Neutrophil (primary cell): ENCODE measurements at regions not wholly inside any gene's neighbourhood (a gene's known extent, or its start where the extent isn't known, plus 50 kb on each side); places are given as distances from the start of the nearest gene placed in this dataset.

Source experiments
- H3K27ac ChIP-seq: fragments of 200-600 bp; sonication (generic); 2 replicates; pipeline ENCODE4 v1.5.1; 2016; ENCODE audit warnings: mild to moderate bottlenecking, moderate library complexity
- H3K27me3 ChIP-seq: fragments of 200-600 bp; sonication (generic); 2 replicates; pipeline ENCODE4 v1.6.0; 2016; ENCODE audit warnings: mild to moderate bottlenecking
- H3K36me3 ChIP-seq: fragments of 200-600 bp; sonication (generic); 2 replicates; pipeline ENCODE4 v1.5.1; 2017
- H3K4me1 ChIP-seq, 2 experiments: fragments of 200-600 bp in 1 of 2; sonication (generic) in 1 of 2; 1 replicate in 1 of 2; 2 replicates in 1 of 2; pipeline versions ENCODE4 v1.5.1 to v1.6.1; 2013 to 2016; ENCODE audit warnings: low read depth in 1 of 2, low read length in 1 of 2, mild to moderate bottlenecking in 1 of 2, moderate library complexity in 1 of 2; ENCODE audit not compliant: control insufficient read depth in 1 of 2, insufficient read depth in 1 of 2
- H3K4me3 ChIP-seq, 2 experiments: fragments of 200-600 bp in 1 of 2; sonication (generic) in 1 of 2; 1 replicate in 1 of 2; 2 replicates in 1 of 2; pipeline ENCODE4 v1.5.1; 2013 to 2016; ENCODE audit warnings: low read depth in 1 of 2, low read length in 1 of 2, mild to moderate bottlenecking in 1 of 2, moderate library complexity in 1 of 2
- H3K9me3 ChIP-seq: fragments of 200-600 bp; sonication (generic); 2 replicates; pipeline ENCODE4 v1.5.1; 2016
- TF ChIP-seq, protein P1 (sequence below): fragments of 200-600 bp; sonication (generic); IDR thresholded peaks from 2 replicates; pipeline ENCODE4 v1.5.1; 2016; ENCODE audit warnings: antibody characterized with exemption

DNA sequence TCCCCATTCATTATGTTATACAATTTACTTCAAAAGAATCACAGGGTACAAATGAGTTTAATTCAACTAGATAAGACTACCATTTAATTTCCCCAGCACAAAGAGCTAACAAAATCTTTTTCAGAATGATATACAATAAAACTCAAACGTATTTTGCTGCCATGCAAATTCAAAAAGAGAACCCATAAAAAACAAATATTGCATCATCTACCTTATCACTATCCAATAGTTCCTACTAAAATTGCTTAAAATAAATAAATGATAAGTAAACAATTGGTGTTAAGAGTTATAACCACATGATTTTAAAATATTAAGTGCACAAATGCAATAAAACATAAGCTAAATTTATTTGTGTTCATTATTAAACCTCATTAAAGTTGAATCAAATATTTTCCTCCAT, 919.4 kb downstream of the SLITRK5 start:
- Histone ChIP-seq H3K36me3 (no peaks in the 10 kb centered on the region), H3K4me1 (no peaks in the 10 kb centered on the region), H3K9me3 (peaks cover 4% of the 10 kb centered on the region)

DNA sequence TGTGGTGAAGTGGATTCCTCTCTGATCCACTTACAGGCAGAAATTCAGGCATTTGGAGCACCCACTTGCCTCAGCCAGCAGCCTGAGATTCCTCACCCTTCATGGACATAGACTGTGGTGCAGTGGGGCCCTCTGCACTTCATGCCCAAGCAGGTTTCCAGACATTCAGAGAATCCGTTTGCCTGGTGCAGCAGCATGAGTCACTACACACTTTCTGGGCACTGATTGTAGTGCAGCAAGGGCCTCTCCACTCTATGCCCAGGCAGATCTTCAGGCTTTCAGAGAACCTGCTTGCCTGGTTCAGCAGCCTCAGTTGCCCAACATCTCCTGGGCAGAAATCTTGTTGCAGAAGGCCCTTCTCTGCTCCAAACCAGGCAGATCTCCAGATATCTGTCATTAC, 920.9 kb downstream of the SLITRK5 start:
- no peaks in the 10 kb centered on the region for H3K4me1 ChIP-seq
- no peak overlapping the region for H3K27ac ChIP-seq
- H3K4me3 ChIP-seq, result no peak overlapping the region
- peaks cover 4% of the 10 kb centered on the region for H3K9me3 ChIP-seq
- H3K36me3 ChIP-seq, result no peaks in the 10 kb centered on the region
- no peaks in the 10 kb centered on the region for H3K27me3 ChIP-seq
- TF ChIP-seq, protein P1, sequence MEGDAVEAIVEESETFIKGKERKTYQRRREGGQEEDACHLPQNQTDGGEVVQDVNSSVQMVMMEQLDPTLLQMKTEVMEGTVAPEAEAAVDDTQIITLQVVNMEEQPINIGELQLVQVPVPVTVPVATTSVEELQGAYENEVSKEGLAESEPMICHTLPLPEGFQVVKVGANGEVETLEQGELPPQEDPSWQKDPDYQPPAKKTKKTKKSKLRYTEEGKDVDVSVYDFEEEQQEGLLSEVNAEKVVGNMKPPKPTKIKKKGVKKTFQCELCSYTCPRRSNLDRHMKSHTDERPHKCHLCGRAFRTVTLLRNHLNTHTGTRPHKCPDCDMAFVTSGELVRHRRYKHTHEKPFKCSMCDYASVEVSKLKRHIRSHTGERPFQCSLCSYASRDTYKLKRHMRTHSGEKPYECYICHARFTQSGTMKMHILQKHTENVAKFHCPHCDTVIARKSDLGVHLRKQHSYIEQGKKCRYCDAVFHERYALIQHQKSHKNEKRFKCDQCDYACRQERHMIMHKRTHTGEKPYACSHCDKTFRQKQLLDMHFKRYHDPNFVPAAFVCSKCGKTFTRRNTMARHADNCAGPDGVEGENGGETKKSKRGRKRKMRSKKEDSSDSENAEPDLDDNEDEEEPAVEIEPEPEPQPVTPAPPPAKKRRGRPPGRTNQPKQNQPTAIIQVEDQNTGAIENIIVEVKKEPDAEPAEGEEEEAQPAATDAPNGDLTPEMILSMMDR, result no peak

More for the DNA sequence above, 919.4 kb downstream of the SLITRK5 start:
- H3K27ac ChIP-seq, result no peak overlapping the region
- no peak overlapping the region for H3K4me3 ChIP-seq
- TF ChIP-seq, protein P1, result no peak
- H3K27me3 ChIP-seq, result no peaks in the 10 kb centered on the region

DNA sequence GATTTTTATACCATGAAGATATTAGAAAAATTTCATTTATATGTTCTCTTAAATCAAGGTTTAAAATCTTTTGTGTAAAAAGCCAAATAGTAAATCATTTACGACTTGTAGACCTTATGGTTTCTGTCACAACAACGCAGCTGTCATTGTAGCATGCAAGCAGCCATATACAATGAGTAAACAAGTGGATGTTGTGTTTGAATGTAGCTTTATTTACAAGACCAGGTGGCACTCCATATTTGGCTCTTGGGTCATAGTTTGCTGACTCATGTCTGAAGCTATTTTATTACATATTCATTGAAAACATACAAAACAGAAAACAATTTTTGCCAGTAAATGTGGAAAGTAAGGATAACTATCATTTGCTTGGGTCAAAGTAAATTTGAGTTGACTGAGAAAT, 930.8 kb downstream of the SLITRK5 start:
- Histone ChIP-seq H3K27me3 (no peaks in the 10 kb centered on the region), H3K4me1 (no peaks in the 10 kb centered on the region), H3K36me3 (no peaks in the 10 kb centered on the region), H3K27ac (no peak overlapping the region), H3K9me3 (no peaks in the 10 kb centered on the region), H3K4me3 (no peak overlapping the region)
- TF ChIP-seq, protein P1, result no peak

DNA sequence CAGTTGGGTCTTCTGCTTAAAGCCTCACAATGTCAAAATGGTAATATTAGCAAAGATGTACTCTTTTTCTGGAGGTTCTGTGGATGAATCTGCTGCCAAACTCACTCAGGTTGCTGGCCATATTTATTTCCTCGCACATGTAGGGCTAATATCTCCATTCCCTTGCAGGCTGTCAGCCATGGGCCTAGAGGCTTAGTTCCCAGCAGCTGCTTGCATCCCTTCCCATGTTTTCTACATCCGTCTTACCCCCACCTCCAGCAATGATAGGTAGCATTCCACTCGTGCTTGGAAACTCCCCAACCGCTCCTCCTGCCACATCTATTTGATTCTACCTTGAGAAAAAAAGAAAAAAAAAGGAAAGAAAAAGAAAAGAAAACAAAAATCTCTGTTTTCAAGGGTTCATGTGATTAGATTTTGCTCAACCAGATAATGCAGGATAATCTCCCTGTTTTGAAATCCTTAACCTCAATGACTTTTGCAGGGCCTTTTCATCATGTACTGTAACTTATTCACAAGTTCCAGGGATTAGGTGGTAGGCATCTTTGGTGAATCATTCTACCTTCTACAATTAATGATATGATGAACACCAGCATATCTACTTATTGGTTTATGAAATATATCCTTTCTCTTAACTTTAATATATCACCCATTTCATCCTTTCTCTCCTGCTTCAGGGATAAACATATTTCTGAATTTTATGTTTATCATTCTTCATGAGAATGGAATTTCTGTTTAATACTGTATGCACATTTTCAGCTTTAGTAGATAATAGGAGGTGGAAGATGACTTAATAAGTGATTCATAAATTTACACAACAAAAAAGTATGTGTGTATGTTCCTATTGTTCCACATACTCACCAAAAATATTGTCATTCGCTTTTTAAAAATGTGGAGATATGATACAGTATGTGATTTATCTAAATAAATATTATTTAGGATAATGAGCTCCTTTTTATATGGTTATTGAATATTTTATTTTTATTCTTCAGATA, 931.9 kb downstream of the SLITRK5 start:
- no peaks in the 10 kb centered on the region for H3K9me3 ChIP-seq
- no peaks in the 10 kb centered on the region for H3K27me3 ChIP-seq
- no peak overlapping the region for H3K4me3 ChIP-seq
- TF ChIP-seq, protein P1, result no peak
- no peaks in the 10 kb centered on the region for H3K4me1 ChIP-seq
- no peak overlapping the region for H3K27ac ChIP-seq
- H3K36me3 ChIP-seq, result no peaks in the 10 kb centered on the region

DNA sequence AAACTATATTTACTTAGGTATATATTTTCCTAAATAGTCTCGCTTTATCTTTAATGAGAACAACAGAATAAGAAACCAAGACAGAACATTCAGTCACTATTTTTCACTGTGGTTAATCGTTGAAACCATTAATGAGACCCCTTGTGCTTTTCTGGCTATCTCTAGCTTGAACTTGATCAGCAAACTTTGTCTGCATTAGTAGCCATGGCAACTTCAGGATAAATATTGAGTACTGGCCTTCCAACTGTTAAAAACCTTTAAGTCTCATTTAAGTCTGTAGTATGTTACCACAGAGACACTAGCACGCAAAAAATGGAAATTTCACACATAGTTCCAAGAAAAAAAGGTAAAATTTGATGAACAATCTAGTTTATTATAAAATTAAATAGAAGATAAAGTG, 946.0 kb downstream of the SLITRK5 start:
- H3K36me3 ChIP-seq, result no peaks in the 10 kb centered on the region
- H3K27me3 ChIP-seq, result no peaks in the 10 kb centered on the region
- TF ChIP-seq, protein P1, result no peak
- no peaks in the 10 kb centered on the region for H3K4me1 ChIP-seq
- no peak overlapping the region for H3K27ac ChIP-seq
- H3K9me3 ChIP-seq, result no peaks in the 10 kb centered on the region
- no peak overlapping the region for H3K4me3 ChIP-seq
